ENCODE measurements at regions not wholly inside any gene's neighbourhood (a gene's known extent, or its start where the extent isn't known, plus 50 kb on each side); places are given as distances from the start of the nearest gene placed in this dataset.
A peak's percentile ranks its signal among the peaks of the same experiment; 100 is the strongest.
"Not testable (repeated sequence)": the region's sequence is repeated elsewhere in the genome, so short reads cannot be mapped to it uniquely, and the experiment has no call there.

- DNase-seq (ENCODE audit: low read depth) = no peak
- H3K4me3 ChIP-seq (ENCODE audit: low read depth, low read length) = no peak overlapping the region
- TF ChIP-seq CTCF (IDR thresholded peaks at IDR 0.05; ENCODE audit: insufficient read depth, low read depth, low read length) = no peak
Measured at GRCh38 chr18:75696391-75696790, 268.9 kb upstream of the SMIM21 start.

DNA sequence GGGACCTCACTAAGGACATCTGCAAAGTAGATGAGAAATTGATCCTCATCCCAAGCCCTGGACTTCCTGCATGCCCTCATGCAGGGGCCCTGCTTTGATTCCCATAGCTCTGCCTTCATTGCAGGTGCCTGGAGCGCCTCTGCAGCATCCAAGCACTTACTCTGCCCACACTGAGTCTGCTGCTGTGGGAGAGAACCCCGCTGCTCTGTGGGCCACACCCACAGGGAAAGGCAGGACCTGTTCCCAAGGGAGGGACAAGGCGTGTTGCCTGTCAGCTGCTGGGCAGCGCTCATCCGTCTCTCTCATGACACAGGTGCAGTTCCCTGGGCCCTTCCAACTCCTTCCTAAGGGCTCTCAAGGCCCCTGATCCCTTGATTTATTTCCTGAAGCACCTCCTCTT is 266.8 kb upstream of the SMIM21 start:
- no peak for TF ChIP-seq CTCF (IDR thresholded peaks at IDR 0.05; ENCODE audit: insufficient read depth, low read depth, low read length)
- no peak for DNase-seq (ENCODE audit: low read depth)
- H3K4me3 ChIP-seq (ENCODE audit: low read depth, low read length) = no peak overlapping the region

DNA sequence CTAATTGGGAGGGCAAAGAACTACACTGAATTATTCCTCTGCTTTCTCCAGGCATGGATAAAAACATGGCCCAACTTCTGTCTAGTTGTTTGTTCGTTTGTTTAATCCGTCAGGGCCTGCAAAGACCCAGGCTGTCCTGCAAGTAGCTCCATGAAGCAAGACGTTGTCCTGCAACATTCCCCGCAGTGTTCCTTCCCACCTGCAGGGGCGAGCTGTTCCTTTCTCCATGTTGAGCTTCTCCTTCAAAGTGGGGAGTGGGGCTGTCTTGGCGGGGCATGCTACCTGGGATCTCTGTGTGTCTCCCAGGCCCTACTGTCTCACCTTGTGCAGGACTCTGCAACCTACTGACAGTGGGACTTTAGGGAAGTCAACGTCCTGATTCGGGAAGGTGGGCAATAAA is 264.0 kb upstream of the SMIM21 start:
- DNase-seq (ENCODE audit: low read depth) = no peak
- H3K4me3 ChIP-seq (ENCODE audit: low read depth, low read length) = no peak overlapping the region
- TF ChIP-seq CTCF (IDR thresholded peaks at IDR 0.05; ENCODE audit: insufficient read depth, low read depth, low read length) = peak; percentile 7

DNA sequence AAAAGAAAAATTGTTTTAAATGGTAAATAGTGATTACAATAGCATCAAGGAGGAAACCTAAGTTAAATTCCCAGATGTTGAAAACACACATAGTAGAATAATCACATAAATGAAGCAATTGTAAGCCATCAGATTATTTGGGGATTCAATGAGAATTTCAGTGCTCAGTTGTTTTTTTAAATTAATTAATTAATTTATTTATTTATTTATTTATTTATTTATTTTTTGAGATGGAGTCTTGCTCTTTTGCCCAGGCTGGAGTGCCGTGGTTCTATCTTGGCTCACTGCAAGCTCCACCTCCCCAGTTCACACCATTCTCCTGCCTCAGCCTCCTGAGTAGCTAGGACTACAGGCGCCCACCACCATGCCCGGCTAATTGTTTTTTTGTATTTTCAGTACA is 262.8 kb upstream of the SMIM21 start:
- H3K4me3 ChIP-seq (ENCODE audit: low read depth, low read length); DNase-seq (ENCODE audit: low read depth): not testable (repeated sequence)

DNA sequence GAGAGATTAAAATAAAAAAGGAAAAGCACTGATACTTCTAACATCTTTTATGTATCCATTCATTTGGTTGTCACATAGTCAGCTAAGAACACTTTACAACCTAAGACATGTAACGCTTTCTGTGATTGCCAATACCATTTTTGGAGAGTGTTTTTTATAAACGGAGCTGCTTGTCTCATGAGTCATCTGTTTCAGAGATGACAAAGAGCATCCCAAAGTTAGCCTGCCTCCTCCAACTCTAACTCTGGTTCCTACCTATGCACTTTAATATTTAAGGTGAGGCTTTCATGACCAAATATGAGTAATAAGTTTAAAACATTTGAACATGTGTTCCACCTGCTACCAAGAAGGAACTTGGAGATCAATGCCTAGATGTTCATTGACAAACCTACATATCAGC is 260.1 kb upstream of the SMIM21 start:
- H3K4me3 ChIP-seq (ENCODE audit: low read depth, low read length) = no peak overlapping the region
- DNase-seq (ENCODE audit: low read depth) = no peak
- TF ChIP-seq CTCF (IDR thresholded peaks at IDR 0.05; ENCODE audit: insufficient read depth, low read depth, low read length) = no peak

DNA sequence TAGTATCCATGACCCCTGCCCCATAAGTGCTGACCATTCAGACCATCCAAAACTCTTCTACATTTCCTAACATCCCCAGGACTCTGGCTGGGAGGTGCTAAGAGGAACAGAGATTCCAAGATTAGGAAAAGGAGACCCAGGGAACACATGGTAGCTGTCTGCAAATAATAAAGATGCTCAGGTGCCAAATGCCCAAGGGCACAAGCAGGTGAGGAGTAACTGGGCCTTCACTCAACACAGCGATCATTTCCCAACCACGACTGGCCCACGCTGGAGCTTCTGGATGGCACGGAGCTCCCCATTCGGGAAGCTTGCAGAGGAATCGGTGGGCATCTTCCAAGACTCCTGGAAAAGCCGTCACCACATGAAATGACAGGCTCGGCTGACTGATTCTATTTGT is 255.9 kb upstream of the SMIM21 start:
- no peak for DNase-seq (ENCODE audit: low read depth)
- no peak overlapping the region for H3K4me3 ChIP-seq (ENCODE audit: low read depth, low read length)
- no peak for TF ChIP-seq CTCF (IDR thresholded peaks at IDR 0.05; ENCODE audit: insufficient read depth, low read depth, low read length)

- DNase-seq (ENCODE audit: low read depth) = no peak
- TF ChIP-seq CTCF (IDR thresholded peaks at IDR 0.05; ENCODE audit: insufficient read depth, low read depth, low read length) = no peak
- no peak overlapping the region for H3K4me3 ChIP-seq (ENCODE audit: low read depth, low read length)
Measured at GRCh38 chr18:75681538-75682115, 254.1 kb upstream of the SMIM21 start.

All from fibroblast of villous mesenchyme (primary cell).